ENCODE measurements at regions not wholly inside any gene's neighbourhood (a gene's known extent, or its start where the extent isn't known, plus 50 kb on each side); places are given as distances from the start of the nearest gene placed in this dataset.
"Not testable (repeated sequence)": the region's sequence is repeated elsewhere in the genome, so short reads cannot be mapped to it uniquely, and the experiment has no call there.

- no peak for DNase-seq (ENCODE audit: low spot score)
- Histone ChIP-seq H3K4me2 (no peak overlapping the region), H4K20me1 (ENCODE audit: insufficient read depth, poor library complexity, severe bottlenecking) (no peaks in the 10 kb centered on the region), H3K36me3 (replicated peaks; ENCODE audit: insufficient read depth, low read depth) (no peaks in the 10 kb centered on the region), H3K27me3 (no peaks in the 10 kb centered on the region), H3K27ac (no peak overlapping the region), H3K4me3 (no peak overlapping the region), H2AFZ (no peak overlapping the region), H3K9me2 (replicated peaks; ENCODE audit: insufficient read depth) (no peaks in the 10 kb centered on the region), H3K9me3 (ENCODE audit: low read depth) (no peaks in the 10 kb centered on the region), H3K79me2 (no peaks in the 10 kb centered on the region), H3K4me1 (ENCODE audit: insufficient read depth) (no peaks in the 10 kb centered on the region)
- 84% methylated on average over 5 of the region's 5 CpGs for WGBS (ENCODE audit: low lambda C conversion rate, missing lambda C conversion rate)
- no peak for TF ChIP-seq EZH2phosphoT487 (IDR thresholded peaks at IDR 0.05; ENCODE audit: low read depth, severe bottlenecking, unreplicated experiment)
- TF ChIP-seq EZH2 (IDR thresholded peaks at IDR 0.05; ENCODE audit: borderline replicate concordance) = no peak
- no peak for TF ChIP-seq CTCF (IDR thresholded peaks at IDR 0.05; ENCODE audit: poor library complexity)
Measured at GRCh38 chr5:160496784-160497183, 75.1 kb downstream of the PTTG1 start.

- TF ChIP-seq CTCF (IDR thresholded peaks at IDR 0.05; ENCODE audit: poor library complexity) = no peak
- TF ChIP-seq EZH2phosphoT487 (IDR thresholded peaks at IDR 0.05; ENCODE audit: low read depth, severe bottlenecking, unreplicated experiment) = no peak
- TF ChIP-seq EZH2 (IDR thresholded peaks at IDR 0.05; ENCODE audit: borderline replicate concordance) = no peak
- 81% methylated on average over 2 of the region's 2 CpGs for WGBS (ENCODE audit: low lambda C conversion rate, missing lambda C conversion rate)
Measured at GRCh38 chr5:160497878-160498277, 76.2 kb downstream of the PTTG1 start.

GRCh38 chr5:160498441-160499043, 76.9 kb downstream of the PTTG1 start:
- WGBS (ENCODE audit: low lambda C conversion rate, missing lambda C conversion rate) = 95% methylated on average over 16 of the region's 21 CpGs

More at GRCh38 chr5:160497878-160498277, 76.2 kb downstream of the PTTG1 start:
- Histone ChIP-seq H3K27ac (no peak overlapping the region), H3K4me2 (no peak overlapping the region), H3K9me3 (ENCODE audit: low read depth) (no peaks in the 10 kb centered on the region), H4K20me1 (ENCODE audit: insufficient read depth, poor library complexity, severe bottlenecking) (no peaks in the 10 kb centered on the region), H3K9me2 (replicated peaks; ENCODE audit: insufficient read depth) (no peaks in the 10 kb centered on the region), H3K79me2 (no peaks in the 10 kb centered on the region), H3K4me1 (ENCODE audit: insufficient read depth) (no peaks in the 10 kb centered on the region), H3K36me3 (replicated peaks; ENCODE audit: insufficient read depth, low read depth) (no peaks in the 10 kb centered on the region), H3K4me3 (no peak overlapping the region), H2AFZ (no peak overlapping the region), H3K27me3 (no peaks in the 10 kb centered on the region)
- no peak for DNase-seq (ENCODE audit: low spot score)

GRCh38 chr5:160500786-160501779, 79.4 kb downstream of the PTTG1 start:
- H3K9me2 ChIP-seq (replicated peaks; ENCODE audit: insufficient read depth) = no peaks in the 10 kb centered on the region
- H3K36me3 ChIP-seq (replicated peaks; ENCODE audit: insufficient read depth, low read depth) = no peaks in the 10 kb centered on the region
- H3K27ac ChIP-seq = no peak overlapping the region
- H2AFZ ChIP-seq = no peak overlapping the region
- no peak overlapping the region for H3K4me2 ChIP-seq
- DNase-seq (ENCODE audit: low spot score) = no peak
- no peak for TF ChIP-seq CTCF (IDR thresholded peaks at IDR 0.05; ENCODE audit: poor library complexity)
- TF ChIP-seq EZH2 (IDR thresholded peaks at IDR 0.05; ENCODE audit: borderline replicate concordance) = no peak
- TF ChIP-seq EZH2phosphoT487 (IDR thresholded peaks at IDR 0.05; ENCODE audit: low read depth, severe bottlenecking, unreplicated experiment) = no peak
- H4K20me1 ChIP-seq (ENCODE audit: insufficient read depth, poor library complexity, severe bottlenecking) = no peaks in the 10 kb centered on the region
- no peaks in the 10 kb centered on the region for H3K79me2 ChIP-seq
- H3K9me3 ChIP-seq (ENCODE audit: low read depth) = no peaks in the 10 kb centered on the region
- 73% methylated on average over 6 of the region's 6 CpGs for WGBS (ENCODE audit: low lambda C conversion rate, missing lambda C conversion rate)
- H3K27me3 ChIP-seq = no peaks in the 10 kb centered on the region
- no peak overlapping the region for H3K4me3 ChIP-seq
- no peaks in the 10 kb centered on the region for H3K4me1 ChIP-seq (ENCODE audit: insufficient read depth)

More at GRCh38 chr5:160498441-160499043, 76.9 kb downstream of the PTTG1 start:
- not testable (repeated sequence) for H2AFZ ChIP-seq; H3K9me3 ChIP-seq (ENCODE audit: low read depth); H3K79me2 ChIP-seq; H3K4me3 ChIP-seq; H4K20me1 ChIP-seq (ENCODE audit: insufficient read depth, poor library complexity, severe bottlenecking); DNase-seq (ENCODE audit: low spot score); H3K4me2 ChIP-seq; H3K27me3 ChIP-seq; H3K4me1 ChIP-seq (ENCODE audit: insufficient read depth); H3K36me3 ChIP-seq (replicated peaks; ENCODE audit: insufficient read depth, low read depth); H3K9me2 ChIP-seq (replicated peaks; ENCODE audit: insufficient read depth)
- H3K27ac ChIP-seq = peak overlapping the region; percentile 17
